ENCODE measurements at regions not wholly inside any gene's neighbourhood (a gene's known extent, or its start where the extent isn't known, plus 50 kb on each side); places are given as distances from the start of the nearest gene placed in this dataset.
A peak's percentile ranks its signal among the peaks of the same experiment; 100 is the strongest.

DNA sequence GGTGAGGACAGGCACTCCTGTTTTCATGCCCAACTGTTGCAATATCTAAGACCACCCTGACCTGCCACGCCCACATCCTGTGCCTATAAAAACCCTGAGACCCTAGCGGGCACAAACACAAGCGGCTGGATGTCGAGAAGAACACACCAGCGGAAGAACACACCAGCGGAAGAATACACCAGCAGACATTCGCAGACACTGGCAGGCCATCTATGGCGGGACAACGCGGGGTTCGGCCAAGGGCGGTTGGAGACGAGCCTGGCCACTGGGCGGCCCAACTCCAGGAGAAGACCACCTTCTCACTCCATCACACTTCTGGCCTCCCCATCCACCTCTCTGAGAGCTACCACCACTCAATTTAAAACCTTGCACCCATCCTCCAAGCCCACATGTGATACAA lies 361.4 kb downstream of the FAT4 start:
- Histone ChIP-seq H3K36me3 (ENCODE audit: control insufficient read depth, insufficient read depth, low read length) (no peaks in the 10 kb centered on the region), H3K4me2 (ENCODE audit: extremely low read depth, insufficient read depth, low read length) (no peak overlapping the region), H2AFZ (ENCODE audit: low read length) (no peak overlapping the region), H3K27ac (ENCODE audit: insufficient read depth, low read length) (no peak overlapping the region), H3K27me3 (ENCODE audit: control insufficient read depth, insufficient read depth, low read length) (no peaks in the 10 kb centered on the region), H3K9ac (ENCODE audit: insufficient read depth, low read length) (no peak overlapping the region), H3K79me2 (ENCODE audit: control insufficient read depth, insufficient read depth, low read length) (no peaks in the 10 kb centered on the region), H3K4me3 (replicated peaks in 1 of 4; ENCODE audit: control extremely low read depth in 1 of 4, insufficient read depth in 1 of 4, low read depth in 3 of 4, low read length in 4 of 4) (no peak overlapping the region), H3K4me1 (ENCODE audit: control insufficient read depth, extremely low read depth, insufficient read depth, low read length) (no peaks in the 10 kb centered on the region), H4K20me1 (ENCODE audit: control insufficient read depth, extremely low read depth, insufficient read depth, low read length) (no peaks in the 10 kb centered on the region), H3K9me3 (ENCODE audit: control insufficient read depth, insufficient read depth, low read depth, low read length) (no peaks in the 10 kb centered on the region)
- TF ChIP-seq EZH2 (IDR thresholded peaks at IDR 0.05; ENCODE audit: low read length, missing control alignments) = no peak
- TF ChIP-seq, protein P1, sequence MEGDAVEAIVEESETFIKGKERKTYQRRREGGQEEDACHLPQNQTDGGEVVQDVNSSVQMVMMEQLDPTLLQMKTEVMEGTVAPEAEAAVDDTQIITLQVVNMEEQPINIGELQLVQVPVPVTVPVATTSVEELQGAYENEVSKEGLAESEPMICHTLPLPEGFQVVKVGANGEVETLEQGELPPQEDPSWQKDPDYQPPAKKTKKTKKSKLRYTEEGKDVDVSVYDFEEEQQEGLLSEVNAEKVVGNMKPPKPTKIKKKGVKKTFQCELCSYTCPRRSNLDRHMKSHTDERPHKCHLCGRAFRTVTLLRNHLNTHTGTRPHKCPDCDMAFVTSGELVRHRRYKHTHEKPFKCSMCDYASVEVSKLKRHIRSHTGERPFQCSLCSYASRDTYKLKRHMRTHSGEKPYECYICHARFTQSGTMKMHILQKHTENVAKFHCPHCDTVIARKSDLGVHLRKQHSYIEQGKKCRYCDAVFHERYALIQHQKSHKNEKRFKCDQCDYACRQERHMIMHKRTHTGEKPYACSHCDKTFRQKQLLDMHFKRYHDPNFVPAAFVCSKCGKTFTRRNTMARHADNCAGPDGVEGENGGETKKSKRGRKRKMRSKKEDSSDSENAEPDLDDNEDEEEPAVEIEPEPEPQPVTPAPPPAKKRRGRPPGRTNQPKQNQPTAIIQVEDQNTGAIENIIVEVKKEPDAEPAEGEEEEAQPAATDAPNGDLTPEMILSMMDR (conservative IDR thresholded peaks at IDR 0.05 in 1 of 2, IDR thresholded peaks at IDR 0.05 in 1 of 2; ENCODE audit: low read depth in 1 of 2, low read length in 2 of 2) = no peak
- no peak for DNase-seq (ENCODE audit: low read depth in 2 of 2)

DNA sequence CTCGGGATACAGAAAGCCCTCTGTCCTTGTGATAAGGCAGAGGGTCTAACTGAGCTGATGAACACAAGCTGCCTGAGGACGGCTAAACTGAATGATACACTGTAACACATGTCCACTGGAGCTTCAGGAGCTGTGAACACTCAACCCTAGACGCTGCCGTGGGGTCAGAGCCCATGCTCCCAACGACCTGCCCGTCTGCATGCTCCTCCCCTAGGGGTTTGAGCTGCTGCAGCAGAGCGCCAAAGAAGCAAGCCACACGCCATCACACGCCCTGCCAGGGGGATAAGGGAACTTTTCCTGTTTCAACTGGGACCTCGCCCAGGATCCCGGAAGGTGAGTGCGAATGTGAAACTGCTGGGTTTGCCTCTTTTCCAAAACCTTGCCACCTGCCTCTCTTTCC lies 361.8 kb downstream of the FAT4 start:
- H3K4me1 ChIP-seq (ENCODE audit: control insufficient read depth, extremely low read depth, insufficient read depth, low read length) = no peaks in the 10 kb centered on the region
- TF ChIP-seq EZH2 (IDR thresholded peaks at IDR 0.05; ENCODE audit: low read length, missing control alignments) = no peak
- TF ChIP-seq, protein P1 (conservative IDR thresholded peaks at IDR 0.05 in 1 of 2, IDR thresholded peaks at IDR 0.05 in 1 of 2; ENCODE audit: low read depth in 1 of 2, low read length in 2 of 2) = no peak
- H3K27ac ChIP-seq (ENCODE audit: insufficient read depth, low read length) = no peak overlapping the region
- no peak for DNase-seq (ENCODE audit: low read depth in 2 of 2)
- H3K9ac ChIP-seq (ENCODE audit: insufficient read depth, low read length) = no peak overlapping the region
- no peak overlapping the region for H3K4me2 ChIP-seq (ENCODE audit: extremely low read depth, insufficient read depth, low read length)
- H3K79me2 ChIP-seq (ENCODE audit: control insufficient read depth, insufficient read depth, low read length) = no peaks in the 10 kb centered on the region
- no peaks in the 10 kb centered on the region for H3K27me3 ChIP-seq (ENCODE audit: control insufficient read depth, insufficient read depth, low read length)
- H3K36me3 ChIP-seq (ENCODE audit: control insufficient read depth, insufficient read depth, low read length) = no peaks in the 10 kb centered on the region
- no peak overlapping the region for H2AFZ ChIP-seq (ENCODE audit: low read length)
- no peak overlapping the region for H3K4me3 ChIP-seq (replicated peaks in 1 of 4; ENCODE audit: control extremely low read depth in 1 of 4, insufficient read depth in 1 of 4, low read depth in 3 of 4, low read length in 4 of 4)
- H3K9me3 ChIP-seq (ENCODE audit: control insufficient read depth, insufficient read depth, low read depth, low read length) = no peaks in the 10 kb centered on the region
- H4K20me1 ChIP-seq (ENCODE audit: control insufficient read depth, extremely low read depth, insufficient read depth, low read length) = no peaks in the 10 kb centered on the region

GRCh38 chr4:125677665-125678307 lies 363.0 kb downstream of the FAT4 start:
- no peaks in the 10 kb centered on the region for H3K27me3 ChIP-seq (ENCODE audit: control insufficient read depth, insufficient read depth, low read length)
- H3K36me3 ChIP-seq (ENCODE audit: control insufficient read depth, insufficient read depth, low read length) = no peaks in the 10 kb centered on the region
- peak in 1 of 2 donors; percentile 3 for DNase-seq (ENCODE audit: low read depth in 2 of 2)
- TF ChIP-seq EZH2 (IDR thresholded peaks at IDR 0.05; ENCODE audit: low read length, missing control alignments) = no peak
- TF ChIP-seq, protein P1 (conservative IDR thresholded peaks at IDR 0.05 in 1 of 2, IDR thresholded peaks at IDR 0.05 in 1 of 2; ENCODE audit: low read depth in 1 of 2, low read length in 2 of 2) = no peak
- H3K4me1 ChIP-seq (ENCODE audit: control insufficient read depth, extremely low read depth, insufficient read depth, low read length) = no peaks in the 10 kb centered on the region
- no peak overlapping the region for H3K27ac ChIP-seq (ENCODE audit: insufficient read depth, low read length)
- peak overlapping the region; percentile 44 for H2AFZ ChIP-seq (ENCODE audit: low read length)
- no peaks in the 10 kb centered on the region for H3K9me3 ChIP-seq (ENCODE audit: control insufficient read depth, insufficient read depth, low read depth, low read length)
- no peaks in the 10 kb centered on the region for H4K20me1 ChIP-seq (ENCODE audit: control insufficient read depth, extremely low read depth, insufficient read depth, low read length)
- no peak overlapping the region for H3K9ac ChIP-seq (ENCODE audit: insufficient read depth, low read length)
- no peaks in the 10 kb centered on the region for H3K79me2 ChIP-seq (ENCODE audit: control insufficient read depth, insufficient read depth, low read length)
- H3K4me2 ChIP-seq (ENCODE audit: extremely low read depth, insufficient read depth, low read length) = peak overlapping the region; percentile 25
- no peak overlapping the region for H3K4me3 ChIP-seq (replicated peaks in 1 of 4; ENCODE audit: control extremely low read depth in 1 of 4, insufficient read depth in 1 of 4, low read depth in 3 of 4, low read length in 4 of 4)

Data from fibroblast of lung (primary cell).